HPDE6-E6E7 (cell line): ENCODE measurements at regions not wholly inside any gene's neighbourhood (a gene's known extent, or its start where the extent isn't known, plus 50 kb on each side); places are given as distances from the start of the nearest gene placed in this dataset.
"Not testable (repeated sequence)": the region's sequence is repeated elsewhere in the genome, so short reads cannot be mapped to it uniquely, and the experiment has no call there.

ENCODE experiments used
- DNase-seq: peaks from one replicate; pipeline ENCODE4 v3.0.0; 2011; ENCODE audit warnings: missing footprints; ENCODE audit errors: extremely low spot score

DNA sequence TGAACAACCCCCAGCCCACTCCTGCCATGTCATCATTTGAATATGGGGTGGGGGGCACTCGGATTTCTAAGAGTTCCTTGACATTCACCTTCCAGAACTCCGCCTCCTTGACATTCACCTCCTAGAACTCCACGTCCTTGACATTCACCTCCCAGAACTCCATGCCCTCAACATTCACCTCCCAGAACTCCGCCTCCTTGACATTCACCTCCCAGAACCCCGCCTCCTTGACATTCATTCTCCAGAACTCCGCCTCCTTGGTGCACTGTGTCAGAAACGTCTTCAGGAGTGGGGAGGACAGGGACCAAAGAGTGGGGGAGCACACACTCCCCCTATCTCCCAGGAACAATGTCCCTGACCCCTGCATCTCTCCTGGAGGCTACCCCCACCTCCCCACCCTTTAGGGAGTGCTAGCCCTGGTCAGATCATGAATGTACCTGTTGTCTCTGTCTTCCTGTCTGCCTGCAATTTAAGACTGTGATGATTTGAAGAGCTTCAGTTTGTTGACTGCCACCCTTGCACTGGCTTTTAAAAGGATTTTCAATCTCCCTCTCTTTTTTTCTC is 110.1 kb downstream of the NPTX2 start:
- DNase-seq = no peak

DNA sequence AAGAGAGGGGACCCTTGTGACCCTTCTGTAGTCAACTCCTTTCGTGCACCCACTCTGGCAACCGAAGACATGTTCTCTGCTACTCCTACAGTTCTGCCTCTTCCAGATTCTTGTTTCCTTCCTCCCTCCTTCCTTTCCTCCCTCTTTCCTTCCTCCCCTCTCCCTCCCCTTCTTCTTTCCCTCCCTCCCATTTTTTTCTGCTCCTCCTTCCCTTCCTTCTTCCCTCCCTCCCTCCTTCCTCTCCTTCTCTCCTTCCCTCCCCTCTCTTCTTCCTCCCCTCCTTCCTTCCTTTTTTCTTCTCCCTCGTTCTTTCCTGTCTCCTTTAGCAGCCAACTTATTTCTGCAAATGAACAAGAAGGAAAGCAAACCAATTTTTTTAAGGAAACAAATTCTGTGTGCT is 111.5 kb downstream of the NPTX2 start:
- DNase-seq = no peak

- DNase-seq = no peak
These were observed 112.0 kb downstream of the NPTX2 start for GRCh38 chr7:98729121-98729520.

DNA sequence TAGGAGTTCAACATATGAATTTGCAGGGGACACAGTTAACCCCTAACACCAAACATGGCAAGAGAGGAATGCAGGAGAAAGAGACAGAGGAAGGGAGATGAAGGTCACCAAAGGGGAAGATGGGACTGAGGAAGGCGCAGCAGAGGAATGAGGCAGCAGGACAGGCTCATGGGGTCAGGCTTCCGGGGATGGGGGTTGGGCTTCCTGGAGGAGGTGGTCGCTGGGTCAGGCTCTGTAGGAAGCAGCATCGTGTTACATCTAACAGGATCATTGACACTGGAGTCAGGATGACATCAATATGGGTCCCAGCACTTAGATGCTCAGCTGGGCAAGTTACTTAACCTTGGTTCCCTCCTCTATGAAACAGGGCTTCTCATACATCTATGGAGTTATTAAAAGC is 113.2 kb downstream of the NPTX2 start:
- no peak for DNase-seq

DNA sequence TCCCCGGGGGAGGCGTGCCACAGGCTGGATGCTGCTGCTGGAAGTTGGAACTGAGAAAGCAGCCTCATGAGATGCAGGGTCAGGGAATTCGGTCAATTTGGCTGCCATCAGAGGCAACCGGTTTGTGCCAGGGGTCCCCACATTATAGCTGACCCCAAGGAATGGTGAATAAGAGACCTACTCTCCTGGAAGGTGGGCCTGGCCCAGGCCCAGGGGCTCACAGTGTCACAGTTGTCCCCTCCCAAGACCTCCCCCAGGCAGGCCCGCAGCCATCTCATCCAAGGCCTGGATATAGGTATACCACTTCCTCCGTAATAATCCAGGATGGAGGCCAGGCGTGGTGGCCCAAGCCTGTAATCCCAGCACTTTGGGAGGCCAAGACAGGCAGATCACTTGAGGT is 114.6 kb downstream of the NPTX2 start:
- no peak for DNase-seq

DNA sequence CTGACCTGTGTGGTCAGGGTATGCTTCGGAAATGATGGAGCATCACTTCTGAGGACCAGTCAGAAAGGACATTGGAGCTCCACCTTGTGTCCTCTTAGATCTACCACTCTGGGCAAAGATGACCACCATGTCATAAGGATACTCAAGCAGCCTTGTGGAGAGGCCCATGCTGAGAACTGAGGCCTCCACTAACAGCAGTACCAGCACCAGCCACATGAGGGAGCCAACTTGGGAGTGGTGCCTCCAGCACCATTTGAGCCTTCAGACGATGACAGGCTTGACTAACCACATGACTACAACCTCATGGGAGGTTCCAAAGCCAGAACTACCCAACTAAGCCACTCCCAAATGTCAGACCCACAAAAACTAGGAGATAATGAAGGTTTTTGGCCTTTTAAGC is 116.0 kb downstream of the NPTX2 start:
- DNase-seq = no peak

DNA sequence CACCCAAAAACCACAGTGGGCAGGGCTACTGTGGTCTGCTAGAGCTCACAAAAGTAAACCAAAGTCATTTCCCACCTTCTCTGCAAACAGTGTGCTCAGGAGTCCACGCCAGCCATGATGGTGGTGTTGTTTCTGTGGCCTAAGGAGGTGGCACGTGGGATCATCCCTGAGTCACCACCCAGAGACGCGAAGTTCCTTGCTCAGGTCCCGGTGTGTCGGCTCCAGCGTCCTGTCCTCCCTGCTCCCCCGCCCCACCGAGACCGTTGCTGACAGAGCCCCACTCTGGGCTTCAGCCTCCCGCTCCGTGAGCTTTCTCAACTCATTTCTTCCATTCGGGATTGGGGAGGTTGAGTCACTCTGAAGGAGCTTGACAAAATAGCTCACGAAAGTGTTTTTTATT is 118.7 kb downstream of the NPTX2 start:
- DNase-seq = no peak

DNA sequence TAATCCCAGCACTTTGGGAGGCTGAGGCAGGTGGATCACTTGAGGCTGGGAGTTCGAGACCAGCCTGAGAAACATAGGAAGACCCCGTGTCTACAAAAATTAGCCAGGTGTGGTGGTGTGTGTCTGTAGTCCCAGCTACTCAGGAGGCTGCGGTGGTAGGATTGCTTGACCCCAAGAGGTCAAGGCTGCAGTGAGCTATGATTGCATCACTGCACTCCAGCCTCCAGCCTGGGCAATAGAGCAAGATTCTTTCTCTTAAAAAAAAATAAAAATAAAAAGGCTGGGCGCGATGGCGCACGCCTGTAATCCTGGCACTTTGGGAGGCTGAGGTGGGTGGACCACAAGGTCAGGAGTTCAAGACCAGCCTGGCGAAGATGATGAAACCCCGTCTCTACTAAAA is 119.4 kb downstream of the NPTX2 start:
- not testable (repeated sequence) for DNase-seq

DNA sequence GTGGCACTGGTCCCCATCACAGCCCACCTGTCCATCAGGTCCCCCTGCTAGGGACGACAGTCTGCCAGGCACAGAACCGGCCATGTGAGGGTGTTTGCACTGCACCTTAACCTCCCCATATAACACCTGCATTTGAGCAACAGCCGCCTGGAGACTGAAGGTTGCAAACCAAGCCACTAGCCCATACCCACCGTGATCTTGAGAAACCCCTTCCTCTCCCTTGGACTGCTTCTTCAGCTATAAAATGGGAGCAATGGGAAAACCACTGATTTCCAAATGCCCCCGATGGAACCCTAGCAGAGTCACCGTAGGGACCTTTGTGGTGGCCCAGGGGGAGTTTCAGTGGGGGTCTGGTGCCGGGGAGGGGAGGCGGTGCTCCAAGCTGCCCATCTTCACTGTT is 120.1 kb downstream of the NPTX2 start:
- no peak for DNase-seq

DNA sequence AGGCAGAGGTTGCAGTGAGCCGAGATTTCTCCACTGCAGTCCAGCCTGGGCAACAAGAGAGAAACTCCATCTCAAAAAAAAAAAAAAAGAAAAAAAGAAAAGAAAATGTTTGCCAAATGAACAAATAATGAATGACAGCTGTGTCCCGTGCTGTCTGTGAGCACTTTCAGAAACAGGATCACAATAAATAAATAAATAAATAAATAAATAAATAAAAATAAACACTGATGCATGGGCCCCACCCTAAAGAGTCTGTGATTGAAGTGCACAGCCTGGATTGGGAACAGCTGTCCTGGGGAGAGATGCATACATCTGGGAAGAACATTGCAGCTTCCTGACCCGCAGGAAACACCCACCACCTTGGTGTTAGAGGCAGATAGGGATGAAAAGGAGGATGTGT is 123.6 kb downstream of the NPTX2 start:
- DNase-seq = no peak

DNA sequence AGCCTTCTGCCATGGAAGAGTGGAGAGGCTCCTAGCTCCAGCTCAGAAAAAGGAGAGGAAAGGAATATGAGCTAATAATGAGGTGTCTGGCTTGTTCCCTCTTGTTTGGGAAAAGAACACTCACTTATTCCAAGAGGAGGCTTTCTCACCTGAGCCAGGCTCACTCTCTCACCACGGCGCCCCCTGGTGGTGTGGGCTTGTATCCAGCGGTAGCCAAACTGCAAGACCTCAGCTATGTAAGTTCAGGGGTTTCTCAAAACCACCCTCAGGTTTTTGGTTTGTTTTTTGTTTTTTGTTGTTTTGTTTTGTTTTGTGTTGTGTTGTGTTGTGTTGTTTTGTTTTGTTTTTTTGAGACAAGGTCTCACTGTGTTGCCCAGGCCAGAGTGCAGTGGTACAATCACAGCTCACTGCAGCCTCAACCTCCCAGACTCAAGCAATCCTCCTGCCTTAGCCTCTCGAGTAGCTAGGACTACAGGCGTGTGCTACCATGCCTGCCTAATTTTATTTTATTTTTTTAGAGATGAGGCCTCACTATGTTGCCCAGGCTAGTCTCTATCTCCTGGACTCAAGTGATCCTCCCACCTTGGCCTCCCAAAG is 124.0 kb downstream of the TMEM130 start:
- peak; percentile 53 for DNase-seq

DNA sequence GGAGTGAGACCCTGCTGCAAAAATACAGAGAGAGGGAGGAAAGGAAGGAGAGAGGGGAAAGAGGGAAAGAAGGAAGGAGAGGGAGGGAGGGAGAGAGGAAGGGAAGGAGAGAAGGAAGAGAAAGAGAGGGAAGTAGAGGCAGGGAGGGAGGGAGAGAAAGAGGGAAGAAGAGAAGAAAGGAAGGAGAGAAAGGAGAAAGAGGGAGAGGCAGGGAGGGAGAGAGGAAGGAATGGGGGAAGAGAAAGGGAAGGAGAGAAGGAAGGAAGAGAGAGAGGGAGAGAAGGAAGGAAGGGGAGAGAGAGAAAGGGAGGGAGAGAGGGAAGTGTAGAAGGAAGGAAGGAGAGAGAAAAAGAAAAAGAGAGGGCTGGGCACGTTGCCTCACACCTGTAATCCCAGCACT is 121.7 kb downstream of the TMEM130 start:
- DNase-seq = no peak

DNA sequence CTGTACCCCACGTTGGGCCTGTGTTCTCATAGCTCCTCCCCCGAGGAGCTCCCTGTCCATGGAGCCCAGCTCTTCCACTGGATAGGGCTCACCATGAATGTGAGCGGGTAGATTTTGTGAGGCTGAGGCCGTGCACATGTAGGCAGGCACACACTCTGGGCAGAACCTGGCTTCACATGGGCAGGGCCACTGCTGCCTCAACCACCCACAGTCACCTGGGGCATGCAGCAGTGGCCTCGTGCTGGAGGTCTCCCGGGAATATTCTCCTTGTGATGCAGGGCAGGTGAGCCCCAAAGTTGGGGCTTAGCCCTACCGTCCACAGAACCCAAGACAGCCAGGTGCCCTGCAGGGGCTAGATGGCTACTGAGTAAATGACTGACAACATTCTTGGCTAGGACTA is 116.6 kb downstream of the TMEM130 start:
- DNase-seq = no peak

- DNase-seq = no peak
These were observed 115.8 kb downstream of the TMEM130 start for GRCh38 chr7:98753989-98754479.

DNA sequence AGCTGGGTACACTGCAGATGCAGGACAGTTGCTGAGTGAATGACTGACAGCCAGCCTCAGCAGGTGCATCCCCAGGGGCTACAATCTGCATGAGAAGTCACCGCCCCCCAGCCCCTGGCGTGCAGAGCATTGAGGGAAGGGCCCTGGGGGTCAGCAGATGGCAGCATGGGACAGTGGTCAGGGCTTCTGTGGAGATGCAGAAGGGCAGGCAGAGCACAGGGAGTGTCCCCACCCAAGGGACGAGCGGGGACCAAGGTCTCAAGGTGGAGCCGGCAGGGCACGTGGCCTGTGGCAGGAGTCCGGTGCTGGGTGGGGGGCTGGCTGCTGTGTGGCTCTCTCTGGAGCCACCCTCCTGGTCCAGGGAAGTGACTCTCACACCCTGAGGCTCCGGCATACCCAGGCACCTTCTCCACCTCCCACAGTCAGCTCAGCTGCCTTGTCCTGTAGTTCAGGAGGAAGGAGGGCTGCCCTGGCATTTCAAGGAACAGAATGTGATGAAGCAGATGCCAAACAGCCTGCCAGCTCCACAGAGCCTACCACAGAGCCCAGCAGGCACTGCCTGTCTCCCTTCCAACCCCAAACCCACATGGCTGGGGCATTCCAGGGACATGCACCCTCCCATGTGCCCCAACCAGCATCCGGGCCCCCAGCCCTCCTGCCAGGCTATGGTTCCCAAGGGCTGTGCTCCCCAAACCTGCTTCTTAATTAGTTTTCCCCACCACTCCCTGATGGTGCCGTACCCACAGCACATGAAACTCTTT is 114.5 kb downstream of the TMEM130 start:
- no peak for DNase-seq

GRCh38 chr7:98758157-98758556 is 111.7 kb downstream of the TMEM130 start:
- DNase-seq = no peak

DNA sequence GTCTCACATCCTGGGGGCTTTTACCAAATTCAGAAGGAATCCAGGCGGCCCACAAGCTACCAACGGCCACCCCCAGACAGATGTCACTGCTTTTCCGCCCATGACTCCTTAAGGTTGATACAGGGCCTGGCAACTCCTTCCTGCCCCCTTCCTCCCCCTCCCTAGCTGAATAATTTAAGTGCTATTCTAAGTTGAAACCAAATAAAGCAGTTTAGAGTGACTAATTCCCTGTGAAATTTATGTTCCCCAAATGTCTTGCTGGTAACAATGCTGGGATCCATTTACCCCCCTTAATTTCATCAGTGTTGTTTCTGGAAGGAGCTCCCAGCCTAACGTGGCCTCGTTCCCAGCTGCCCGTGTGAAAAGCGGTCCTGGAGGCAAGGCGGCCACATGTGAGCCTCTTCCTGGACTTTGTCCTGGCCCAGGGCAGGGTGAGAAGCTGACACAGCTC is 109.6 kb downstream of the TMEM130 start:
- no peak for DNase-seq

DNA sequence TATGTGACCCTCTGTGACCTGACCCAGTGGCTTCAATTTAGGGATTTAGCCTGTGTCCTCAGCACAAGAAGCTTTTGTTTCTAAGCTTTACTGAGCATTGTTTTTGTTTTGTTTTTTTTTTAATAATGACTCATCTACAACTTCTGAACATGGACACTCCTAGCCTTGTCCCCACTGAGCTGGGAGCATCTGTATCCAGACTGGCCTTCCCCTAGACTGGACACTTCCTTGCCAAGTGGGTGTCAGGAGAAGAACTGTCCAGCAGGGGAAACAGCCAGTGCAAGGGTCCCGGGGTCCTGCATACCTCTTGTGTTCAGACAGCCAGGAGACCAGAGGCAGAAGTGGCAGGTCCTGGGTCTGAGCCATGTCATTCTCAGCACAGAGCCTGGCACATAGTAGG is 108.6 kb downstream of the TMEM130 start:
- no peak for DNase-seq

DNA sequence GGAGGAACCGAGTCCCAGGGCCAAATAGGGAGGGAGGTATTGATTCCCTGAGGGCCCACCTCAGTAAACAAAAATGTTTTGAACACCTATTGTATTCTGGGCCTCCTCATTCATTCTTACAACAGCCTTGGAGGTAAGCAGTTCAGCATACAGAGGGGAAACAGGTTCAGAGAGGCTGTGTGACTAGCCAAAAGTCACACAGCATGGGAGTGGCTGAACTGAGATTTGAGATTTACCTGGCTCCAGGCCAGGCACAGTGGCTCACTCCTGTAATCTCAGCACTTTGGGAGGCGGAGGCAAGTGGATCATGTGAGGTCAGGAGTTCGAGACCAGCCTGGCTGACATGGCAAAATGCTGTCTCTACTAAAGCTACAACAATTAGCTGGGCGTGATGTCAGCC is 107.2 kb downstream of the TMEM130 start:
- no peak for DNase-seq

DNA sequence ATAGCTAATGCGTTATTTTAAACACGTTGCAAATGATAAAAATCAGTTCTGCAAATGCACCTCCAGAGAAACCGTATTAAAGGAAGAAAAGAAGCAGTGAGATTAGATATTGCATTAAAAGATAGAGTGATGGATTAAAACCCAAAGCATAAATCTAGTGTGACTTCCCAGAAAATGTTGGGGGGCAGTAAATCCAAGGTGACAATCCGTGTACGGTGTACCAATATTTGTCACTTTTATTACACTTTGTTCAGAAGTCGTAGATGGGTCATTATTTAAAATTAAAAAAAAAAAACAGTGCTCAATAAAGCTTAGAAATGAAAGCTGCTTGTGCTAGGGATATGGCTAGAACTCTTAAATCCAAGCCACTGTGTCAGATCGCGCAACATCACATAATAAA is 106.4 kb downstream of the TMEM130 start:
- DNase-seq = no peak

- no peak for DNase-seq
These were observed 104.9 kb downstream of the TMEM130 start for GRCh38 chr7:98764946-98765345.

- DNase-seq = not testable (repeated sequence)
These were observed 99.7 kb downstream of the TMEM130 start for GRCh38 chr7:98770085-98770484.

DNA sequence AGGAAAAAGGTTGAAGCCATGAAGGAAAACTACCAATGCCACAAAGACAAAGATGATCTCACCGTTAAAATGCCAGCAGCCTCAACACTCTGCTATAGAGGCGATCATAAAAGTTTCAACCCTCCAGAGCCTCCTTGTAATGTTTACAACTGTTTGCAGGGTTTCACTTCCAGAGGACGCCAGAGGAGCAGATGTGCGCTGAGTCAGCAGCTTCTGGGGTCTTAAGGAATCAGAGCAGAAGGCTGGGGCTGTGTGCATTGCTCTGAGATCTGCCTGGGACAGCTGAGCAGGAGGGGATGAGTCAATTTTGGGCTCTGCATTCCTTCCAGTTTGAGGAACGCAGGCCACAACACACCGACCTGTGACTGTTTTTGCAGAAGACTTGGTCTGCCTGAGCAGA is 98.3 kb downstream of the TMEM130 start:
- DNase-seq = no peak
